Activated CD8-positive, alpha-beta T cell treated with anti-CD3 and anti-CD28 coated beads for 36 hours (primary cell): ENCODE measurements at regions not wholly inside any gene's neighbourhood (a gene's known extent, or its start where the extent isn't known, plus 50 kb on each side); places are given as distances from the start of the nearest gene placed in this dataset.

Source experiments
- ATAC-seq: fragments of 200-7000 bp; cut with Tn5 transposase; one replicate; pipeline ENCODE4 v1.10.0; 2021; ENCODE audit warnings: mild to moderate bottlenecking, moderate library complexity
- CTCF ChIA-PET: fragments of 350-600 bp; sonication (Branson Sonifier 250); formaldehyde crosslinking; loops from one replicate; lab custom pipeline; 2021; ENCODE audit warnings: antibody characterized with exemption; lab: Charles Lee
- POLR2A ChIA-PET: fragments of 350-600 bp; sonication (Branson Sonifier 250); formaldehyde crosslinking; loops from one replicate; lab custom pipeline; 2021; ENCODE audit warnings: antibody characterized with exemption; lab: Charles Lee
- DNase-seq: peaks from one replicate; pipeline ENCODE4 v3.0.0-alpha.2; 2020
- H3K27ac Mint-ChIP-seq: one replicate; pipeline ENCODE4 v1.8.0; 2021; ENCODE audit warnings: mild to moderate bottlenecking, mixed read lengths
- H3K27me3 Mint-ChIP-seq: one replicate; pipeline ENCODE4 v1.8.0; 2021; ENCODE audit warnings: mixed read lengths
- H3K36me3 Mint-ChIP-seq: one replicate; pipeline ENCODE4 v1.8.0; 2021; ENCODE audit warnings: low read depth, mixed read lengths
- H3K4me1 Mint-ChIP-seq: one replicate; pipeline ENCODE4 v1.8.0; 2021; ENCODE audit warnings: low read depth, mixed read lengths
- H3K4me3 Mint-ChIP-seq: one replicate; pipeline ENCODE4 v1.8.0; 2021; ENCODE audit warnings: mild to moderate bottlenecking, moderate library complexity, mixed read lengths
- H3K9me3 Mint-ChIP-seq: one replicate; pipeline ENCODE4 v1.8.0; 2021; ENCODE audit warnings: mixed read lengths
- CTCF ChIP-seq: fragments of 200-600 bp; IDR thresholded peaks from one replicate; pipeline ENCODE4 v1.8.0; 2022; ENCODE audit warnings: antibody characterized with exemption, mild to moderate bottlenecking
- intact Hi-C: fragments of 100-400 bp; cut with micrococcal nuclease; formaldehyde crosslinking; loops from one replicate; pipeline ENCODE4 v1.10.0; 2022

- Mint-ChIP-seq H3K27ac (no peak overlapping the region), H3K27me3 (peaks cover 1% of the 10 kb centered on the region), H3K4me3 (no peak overlapping the region), H3K4me1 (no peaks in the 10 kb centered on the region), H3K9me3 (no peaks in the 10 kb centered on the region), H3K36me3 (no peaks in the 10 kb centered on the region)
- DNase-seq: no peak
- intact Hi-C loops: no loop called here
- TF ChIP-seq CTCF: no peak
- CTCF ChIA-PET: no interaction called here
- POLR2A ChIA-PET: no interaction called here
- no peak for ATAC-seq
Observed at GRCh38 chr5:74372502-74373064, 267.9 kb downstream of the ENC1 start.

- no peak overlapping the region for H3K4me3 Mint-ChIP-seq
- H3K9me3 Mint-ChIP-seq: no peaks in the 10 kb centered on the region
- no peaks in the 10 kb centered on the region for H3K4me1 Mint-ChIP-seq
- DNase-seq: no peak
- no peak for TF ChIP-seq CTCF
- H3K36me3 Mint-ChIP-seq: no peaks in the 10 kb centered on the region
- H3K27me3 Mint-ChIP-seq: peaks cover 1% of the 10 kb centered on the region
- POLR2A ChIA-PET: no interaction called here
- intact Hi-C loops: no loop called here
- no peak for ATAC-seq
- CTCF ChIA-PET: no interaction called here
- no peak overlapping the region for H3K27ac Mint-ChIP-seq
Observed at GRCh38 chr5:74372051-74372450, 268.5 kb downstream of the ENC1 start.

- no peak for ATAC-seq
- H3K4me1 Mint-ChIP-seq: no peaks in the 10 kb centered on the region
- H3K4me3 Mint-ChIP-seq: no peak overlapping the region
- no peak for TF ChIP-seq CTCF
- no peak overlapping the region for H3K27ac Mint-ChIP-seq
- H3K9me3 Mint-ChIP-seq: no peaks in the 10 kb centered on the region
- intact Hi-C loops: no loop called here
- no peaks in the 10 kb centered on the region for H3K36me3 Mint-ChIP-seq
- POLR2A ChIA-PET: no interaction called here
- CTCF ChIA-PET: no interaction called here
- no peak for DNase-seq
- no peaks in the 10 kb centered on the region for H3K27me3 Mint-ChIP-seq
Observed at GRCh38 chr5:74371621-74372020, 268.9 kb downstream of the ENC1 start.

DNA sequence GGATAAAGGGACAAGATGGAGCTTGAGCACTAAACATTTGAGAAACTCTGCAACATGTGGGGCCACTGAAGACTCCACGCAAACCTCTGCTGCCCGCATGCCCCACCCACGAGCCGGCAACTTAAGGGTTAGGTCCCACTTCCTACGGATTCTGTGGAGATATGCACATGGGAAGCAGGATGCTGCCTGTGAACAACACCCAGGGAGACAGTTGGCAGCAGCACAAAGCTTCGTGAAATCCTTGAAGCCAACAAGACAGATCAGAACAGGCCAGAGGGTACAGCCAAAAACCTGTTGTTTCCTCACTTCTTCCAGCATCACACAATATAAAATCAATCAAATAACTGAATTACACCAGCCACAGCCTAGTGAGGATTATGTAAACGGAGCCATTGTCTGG, 270.4 kb downstream of the ENC1 start:
- no peak overlapping the region for H3K27ac Mint-ChIP-seq
- ChIA-PET POLR2A (no interaction called here), CTCF (no interaction called here)

DNA sequence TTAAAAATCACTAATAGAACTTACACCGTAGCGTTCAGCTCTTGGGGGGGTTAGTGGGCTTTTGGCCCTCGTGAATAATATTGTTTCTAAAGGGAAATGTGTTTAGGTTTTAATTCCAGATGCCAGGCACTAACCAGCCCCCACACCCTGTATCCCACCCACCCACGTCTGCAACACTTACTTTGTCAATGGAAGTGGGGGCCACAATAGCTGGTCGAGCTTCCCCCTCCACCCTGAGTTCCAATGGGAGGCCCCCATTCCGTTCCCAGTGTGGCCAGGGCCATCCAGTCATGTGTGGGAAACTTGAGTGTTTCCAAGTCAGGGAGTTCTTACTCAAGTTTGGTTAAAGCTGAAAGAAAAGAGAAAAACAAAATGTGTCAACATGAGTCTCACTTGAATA, 271.4 kb downstream of the ENC1 start:
- POLR2A ChIA-PET: no interaction called here
- no peaks in the 10 kb centered on the region for H3K9me3 Mint-ChIP-seq
- no peak overlapping the region for H3K27ac Mint-ChIP-seq
- DNase-seq (no peak), ATAC-seq (no peak)
- TF ChIP-seq CTCF: no peak
- no peaks in the 10 kb centered on the region for H3K36me3 Mint-ChIP-seq
- H3K4me1 Mint-ChIP-seq: no peaks in the 10 kb centered on the region
- no peaks in the 10 kb centered on the region for H3K27me3 Mint-ChIP-seq
- intact Hi-C loops: no loop called here
- H3K4me3 Mint-ChIP-seq: no peak overlapping the region
- CTCF ChIA-PET: no interaction called here

More for the DNA sequence above, 270.4 kb downstream of the ENC1 start:
- Mint-ChIP-seq H3K4me3 (no peak overlapping the region), H3K36me3 (no peaks in the 10 kb centered on the region), H3K4me1 (no peaks in the 10 kb centered on the region), H3K27me3 (no peaks in the 10 kb centered on the region), H3K9me3 (no peaks in the 10 kb centered on the region)
- no peak for ATAC-seq
- no peak for TF ChIP-seq CTCF
- DNase-seq: no peak
- intact Hi-C loops: no loop called here
